ES-I3 (cell line): ENCODE measurements at regions not wholly inside any gene's neighbourhood (a gene's known extent, or its start where the extent isn't known, plus 50 kb on each side); places are given as distances from the start of the nearest gene placed in this dataset.

Source experiments
- H3K36me3 ChIP-seq: 2 replicates; pipeline ENCODE4 v1.6.1; 2013; ENCODE audit warnings: mild to moderate bottlenecking, low read length, control low read depth, moderate library complexity; ENCODE audit not compliant: insufficient read depth
- H3K4me1 ChIP-seq: 2 replicates; pipeline ENCODE4 v1.6.1; 2013; ENCODE audit warnings: mild to moderate bottlenecking, control low read depth, low read length; ENCODE audit not compliant: insufficient read depth
- H3K9ac ChIP-seq: 2 replicates; pipeline ENCODE4 v1.6.1; 2013; ENCODE audit warnings: low read depth, mild to moderate bottlenecking, low read length, moderate library complexity
- H3K9me3 ChIP-seq: 2 replicates; pipeline ENCODE4 v1.6.1; 2013; ENCODE audit warnings: mild to moderate bottlenecking, low read length, moderate library complexity; ENCODE audit not compliant: control insufficient read depth, insufficient read depth

GRCh38 chr5:12250454-12250853 lies 346.2 kb upstream of the CTNND2 start:
- Histone ChIP-seq H3K36me3 (no peaks in the 10 kb centered on the region), H3K9me3 (no peaks in the 10 kb centered on the region), H3K9ac (no peak overlapping the region), H3K4me1 (no peaks in the 10 kb centered on the region)

- H3K9me3 ChIP-seq, result no peaks in the 10 kb centered on the region
- H3K9ac ChIP-seq, result no peak overlapping the region
- H3K4me1 ChIP-seq, result no peaks in the 10 kb centered on the region
- H3K36me3 ChIP-seq, result no peaks in the 10 kb centered on the region
These were observed 344.6 kb upstream of the CTNND2 start for GRCh38 chr5:12248831-12249230.

- no peaks in the 10 kb centered on the region for H3K36me3 ChIP-seq
- no peaks in the 10 kb centered on the region for H3K9me3 ChIP-seq
- no peak overlapping the region for H3K9ac ChIP-seq
- H3K4me1 ChIP-seq, result no peaks in the 10 kb centered on the region
These were observed 341.8 kb upstream of the CTNND2 start for GRCh38 chr5:12246036-12246435.

- H3K9ac ChIP-seq, result no peak overlapping the region
- no peaks in the 10 kb centered on the region for H3K9me3 ChIP-seq
- H3K4me1 ChIP-seq, result no peaks in the 10 kb centered on the region
- H3K36me3 ChIP-seq, result no peaks in the 10 kb centered on the region
These were observed 341.2 kb upstream of the CTNND2 start for GRCh38 chr5:12245429-12245828.

DNA sequence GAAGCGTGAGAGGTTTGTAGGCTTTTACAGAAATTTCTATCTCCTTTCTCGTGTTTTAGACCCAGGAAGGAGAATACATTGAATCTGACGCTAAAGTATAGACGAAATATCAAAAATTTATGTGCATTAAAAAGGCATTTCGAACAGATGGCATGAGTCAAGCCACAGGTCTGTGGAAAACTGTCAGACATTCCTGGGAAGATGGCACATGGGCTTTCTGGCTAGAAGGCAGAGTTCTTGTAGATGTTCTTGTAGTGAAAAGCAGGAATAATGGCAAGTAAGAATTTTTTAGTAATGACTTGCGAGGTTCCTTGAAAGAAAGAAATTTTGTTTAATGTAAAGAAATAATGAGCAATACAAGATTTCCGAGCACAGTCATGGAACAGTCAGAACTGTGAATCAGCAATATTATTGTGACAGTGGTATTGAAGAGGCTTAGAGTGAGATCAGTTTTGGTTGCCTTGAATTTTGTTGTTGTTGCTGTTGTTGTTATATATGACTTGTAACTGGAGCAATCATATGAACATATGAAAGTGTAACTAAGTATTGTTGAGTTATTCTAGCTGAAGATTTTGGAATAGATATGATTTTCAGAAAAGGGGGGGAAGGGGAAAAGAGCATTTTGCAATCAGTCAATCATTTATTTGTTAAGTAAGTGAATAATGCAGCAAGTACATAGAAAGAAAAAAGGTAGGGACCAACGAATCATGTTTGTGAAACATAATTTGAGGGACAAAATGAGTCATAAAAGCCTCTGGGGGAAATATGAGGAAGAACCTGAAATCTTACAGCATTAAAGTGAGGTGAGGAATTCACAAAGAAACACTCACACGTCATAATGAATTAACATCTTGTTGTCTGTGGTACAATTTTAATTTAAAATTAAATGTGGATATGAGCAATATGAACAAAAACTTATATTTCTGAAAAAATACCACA lies 339.0 kb upstream of the CTNND2 start:
- H3K9ac ChIP-seq, result no peak overlapping the region
- H3K4me1 ChIP-seq, result peaks cover 6% of the 10 kb centered on the region
- no peaks in the 10 kb centered on the region for H3K36me3 ChIP-seq
- no peaks in the 10 kb centered on the region for H3K9me3 ChIP-seq

- no peaks in the 10 kb centered on the region for H3K36me3 ChIP-seq
- H3K9me3 ChIP-seq, result no peaks in the 10 kb centered on the region
- H3K4me1 ChIP-seq, result peaks cover 12% of the 10 kb centered on the region
- H3K9ac ChIP-seq, result no peak overlapping the region
These were observed 333.8 kb upstream of the CTNND2 start for GRCh38 chr5:12237837-12238575.

- no peaks in the 10 kb centered on the region for H3K9me3 ChIP-seq
- H3K9ac ChIP-seq, result no peak overlapping the region
- no peaks in the 10 kb centered on the region for H3K36me3 ChIP-seq
- no peaks in the 10 kb centered on the region for H3K4me1 ChIP-seq
These were observed 326.4 kb upstream of the CTNND2 start for GRCh38 chr5:12230659-12231058.

GRCh38 chr5:12217039-12217438 lies 312.8 kb upstream of the CTNND2 start:
- Histone ChIP-seq H3K36me3 (no peaks in the 10 kb centered on the region), H3K9ac (no peak overlapping the region), H3K9me3 (no peaks in the 10 kb centered on the region), H3K4me1 (peaks cover 4% of the 10 kb centered on the region; the same call in 1 of the 2 replicates)

- Histone ChIP-seq H3K36me3 (no peaks in the 10 kb centered on the region), H3K9ac (no peak overlapping the region), H3K9me3 (no peaks in the 10 kb centered on the region), H3K4me1 (peaks cover 4% of the 10 kb centered on the region; the same call in 1 of the 2 replicates)
These were observed 310.2 kb upstream of the CTNND2 start for GRCh38 chr5:12214267-12215015.

DNA sequence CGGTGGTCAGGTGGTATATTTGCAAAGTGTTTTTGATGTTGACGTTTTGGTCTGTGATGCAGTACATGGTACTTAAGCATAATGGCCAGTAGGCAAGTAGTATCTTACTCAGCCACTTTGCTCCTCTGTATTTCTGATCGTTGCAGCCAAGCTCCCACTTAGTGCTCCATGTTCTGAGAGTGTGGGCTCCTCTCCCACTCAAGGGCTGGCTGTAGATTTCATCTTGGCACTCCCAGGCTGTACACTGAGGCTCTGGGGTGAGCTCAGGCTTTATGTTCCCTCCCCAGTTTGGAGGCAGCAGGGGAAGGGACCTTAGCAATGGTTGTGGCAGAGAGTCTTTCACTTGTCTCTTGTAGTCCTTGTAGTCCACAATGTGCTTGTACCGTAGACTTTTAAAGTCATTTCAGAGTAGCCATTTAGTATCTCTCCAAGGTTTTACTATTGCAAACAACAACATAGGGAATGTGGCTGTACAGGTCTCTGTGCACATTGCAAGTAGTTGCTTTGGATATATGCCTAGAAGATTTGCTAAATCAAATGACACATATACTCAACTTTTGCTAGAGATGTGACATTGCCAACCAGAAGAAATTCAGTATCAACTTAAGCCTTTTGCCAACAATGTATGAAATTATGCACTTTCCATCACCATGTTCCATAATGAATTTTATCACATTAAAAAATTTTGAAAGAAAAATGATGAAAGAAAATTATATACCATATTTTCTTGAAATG lies 304.3 kb upstream of the CTNND2 start:
- 0 out of 2 replicates have a peak, but pooled peaks cover 5% of the 10 kb centered on the region for H3K4me1 ChIP-seq
- no peaks in the 10 kb centered on the region for H3K9me3 ChIP-seq

GRCh38 chr5:12204761-12205160 lies 300.5 kb upstream of the CTNND2 start:
- Histone ChIP-seq H3K4me1 (0 out of 2 replicates have a peak, but pooled peaks cover 5% of the 10 kb centered on the region), H3K9ac (no peak overlapping the region), H3K36me3 (no peaks in the 10 kb centered on the region), H3K9me3 (no peaks in the 10 kb centered on the region)

More for the DNA sequence above, 304.3 kb upstream of the CTNND2 start:
- Histone ChIP-seq H3K9ac (no peak overlapping the region), H3K36me3 (no peaks in the 10 kb centered on the region)

DNA sequence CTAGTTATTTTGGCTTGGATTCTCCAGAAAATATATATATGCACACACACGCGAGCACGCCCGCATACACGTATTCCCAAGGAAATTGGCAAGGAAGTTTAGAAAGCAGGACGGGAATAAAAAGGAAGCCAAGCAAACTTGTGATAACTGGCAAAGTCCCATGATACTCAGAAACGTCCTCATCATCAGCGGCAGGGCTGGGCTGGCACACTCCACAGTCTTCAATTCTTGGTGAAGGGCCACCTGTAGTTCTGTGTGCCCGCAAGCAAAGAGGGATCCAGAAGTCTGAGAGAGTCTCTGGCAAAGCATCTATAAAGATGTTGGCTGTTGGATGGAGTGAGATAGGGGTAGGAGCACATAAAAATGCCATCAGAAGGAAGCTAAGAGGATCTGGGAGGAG lies 289.3 kb upstream of the CTNND2 start:
- H3K36me3 ChIP-seq, result no peaks in the 10 kb centered on the region
- no peak overlapping the region for H3K9ac ChIP-seq
- H3K9me3 ChIP-seq, result no peaks in the 10 kb centered on the region
- H3K4me1 ChIP-seq, result no peaks in the 10 kb centered on the region

DNA sequence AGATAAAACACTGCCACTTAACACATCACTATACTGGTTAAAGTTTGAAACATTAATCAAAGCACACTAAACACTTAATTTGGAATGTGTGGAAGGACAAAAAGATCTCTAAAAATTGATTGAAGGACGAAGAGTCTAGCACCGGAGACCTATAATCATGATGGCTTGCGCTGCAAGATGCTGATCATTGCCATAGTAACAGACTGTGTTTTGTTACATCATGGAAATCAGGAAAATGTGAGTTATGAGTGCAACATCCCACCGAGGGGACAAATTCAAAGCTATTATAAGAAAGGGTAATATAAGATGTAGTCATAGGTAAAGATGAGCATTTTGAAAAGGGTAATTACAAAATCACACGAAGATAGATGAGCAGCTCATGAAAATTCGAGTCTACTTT lies 278.8 kb upstream of the CTNND2 start:
- H3K9me3 ChIP-seq, result peaks cover 4% of the 10 kb centered on the region; the same call in 1 of the 2 replicates
- no peak overlapping the region for H3K9ac ChIP-seq
- no peaks in the 10 kb centered on the region for H3K4me1 ChIP-seq
- no peaks in the 10 kb centered on the region for H3K36me3 ChIP-seq

- Histone ChIP-seq H3K4me1 (peaks cover 23% of the 10 kb centered on the region), H3K9me3 (peaks cover 4% of the 10 kb centered on the region; the same call in 1 of the 2 replicates), H3K9ac (no peak overlapping the region), H3K36me3 (no peaks in the 10 kb centered on the region)
These were observed 273.6 kb upstream of the CTNND2 start for GRCh38 chr5:12177851-12178250.
